Endothelial cell of umbilical vein (primary cell): ENCODE measurements at regions not wholly inside any gene's neighbourhood (a gene's known extent, or its start where the extent isn't known, plus 50 kb on each side); places are given as distances from the start of the nearest gene placed in this dataset.

Experiments
- BruUV-seq: library from RNA; stranded (reverse); fragments of 400-500 nt; replicated peaks from 2 replicates; lab custom pipeline; 2021; lab: Mats Ljungman, UMichigan
- CTCF ChIA-PET: fragments of 300-600, 350-600 bp; sonication (Branson Sonifier 250); formaldehyde crosslinking; loops from one replicate; lab custom pipeline; 2021; ENCODE audit warnings: antibody characterized with exemption, inconsistent platforms; lab: Charles Lee
- POLR2A ChIA-PET: fragments of 300-600, 350-600 bp; sonication (Branson Sonifier 250); formaldehyde crosslinking; loops from one replicate; lab custom pipeline; 2021; ENCODE audit warnings: antibody characterized with exemption, inconsistent platforms; lab: Charles Lee
- DNase-seq: peaks from one replicate; pipeline ENCODE4 v3.0.0-alpha.2; 2011; ENCODE audit warnings: low read depth, low spot score
- FAIRE-seq: peaks from 2 replicates; lab custom pipeline; 2011; peaks lifted over from hg19 to GRCh38; lab: Jason Lieb, UNC
- H2AFZ ChIP-seq: 2 replicates; pipeline ENCODE4 v1.6.0; 2012; ENCODE audit warnings: low read depth, low read length, control low read depth, inconsistent platforms
- H3K27ac ChIP-seq: 2 replicates; pipeline ENCODE4 v1.5.1; 2011; ENCODE audit warnings: low read depth, mild to moderate bottlenecking, control low read depth, low read length, moderate library complexity; ENCODE audit not compliant: insufficient read depth
- H3K27me3 ChIP-seq, 2 experiments: 2 replicates each; pipeline versions ENCODE4 v1.6.0 to v1.6.1; 2011; ENCODE audit warnings: low read length in 2 of 2, mixed read lengths in 1 of 2; ENCODE audit not compliant: control insufficient read depth in 2 of 2, insufficient read depth in 2 of 2
- H3K36me3 ChIP-seq, 2 experiments: 2 replicates in 1 of 2; 3 replicates in 1 of 2; pipeline ENCODE4 v1.5.1; 2011; ENCODE audit warnings: low read length in 2 of 2, mild to moderate bottlenecking in 1 of 2, moderate library complexity in 1 of 2; ENCODE audit not compliant: control insufficient read depth in 2 of 2, insufficient read depth in 2 of 2; ENCODE audit errors: extremely low read depth in 1 of 2
- H3K4me1 ChIP-seq: 3 replicates; pipeline ENCODE4 v1.5.1; 2011; ENCODE audit warnings: mild to moderate bottlenecking, low read length; ENCODE audit not compliant: control insufficient read depth, insufficient read depth; ENCODE audit errors: extremely low read depth
- H3K4me2 ChIP-seq: 2 replicates; pipeline ENCODE4 v1.6.1; 2011; ENCODE audit warnings: low read length, control low read depth, mixed read lengths; ENCODE audit not compliant: insufficient read depth
- H3K4me3 ChIP-seq, 3 experiments: fragments of 200-600 bp in 1 of 3; sonication (generic), shearing (Covaris generic) in 1 of 3; replicated peaks in 1 of 3; 2 replicates each; pipeline ENCODE4 v1.5.1; 2011 to 2016; ENCODE audit warnings: control low read depth in 3 of 3, low read length in 3 of 3, mild to moderate bottlenecking in 2 of 3, inconsistent platforms in 1 of 3, low read depth in 1 of 3, moderate library complexity in 1 of 3; ENCODE audit not compliant: insufficient read depth in 1 of 3
- H3K79me2 ChIP-seq: 2 replicates; pipeline ENCODE4 v1.6.0; 2012; ENCODE audit warnings: low read length, inconsistent platforms; ENCODE audit not compliant: control insufficient read depth, insufficient read depth
- H3K9ac ChIP-seq: replicated peaks from 2 replicates; pipeline ENCODE3; 2011; ENCODE audit warnings: low read length, control low read depth; ENCODE audit not compliant: insufficient read depth; ENCODE audit errors: extremely low read depth
- H3K9me1 ChIP-seq: replicated peaks from 3 replicates; pipeline ENCODE4 v1.6.0; 2011; ENCODE audit warnings: mild to moderate bottlenecking, low read length; ENCODE audit not compliant: control insufficient read depth, insufficient read depth; ENCODE audit errors: extremely low read depth
- H3K9me3 ChIP-seq: replicated peaks from 2 replicates; pipeline ENCODE4 v1.5.1; 2012; ENCODE audit warnings: low read length, inconsistent platforms; ENCODE audit not compliant: control insufficient read depth, insufficient read depth
- H4K20me1 ChIP-seq: replicated peaks from 2 replicates; pipeline ENCODE3; 2011; ENCODE audit warnings: mild to moderate bottlenecking, low read length; ENCODE audit not compliant: control insufficient read depth, insufficient read depth; ENCODE audit errors: extremely low read depth
- CTCF ChIP-seq, 2 donors: IDR thresholded peaks; 1 replicate in 1 of 2; 2 replicates in 1 of 2; pipeline ENCODE4 v1.5.1; 2011; ENCODE audit warnings: low read length in 2 of 2, mild to moderate bottlenecking in 2 of 2, moderate library complexity in 2 of 2, control low read depth in 1 of 2, inconsistent platforms in 1 of 2, low read depth in 1 of 2; ENCODE audit not compliant: insufficient read depth in 1 of 2; ENCODE audit errors: extremely low read depth in 1 of 2
- EZH2 ChIP-seq: IDR thresholded peaks from 2 replicates; pipeline ENCODE4 v1.6.1; 2012; ENCODE audit warnings: borderline replicate concordance, low read depth, mild to moderate bottlenecking, moderate library complexity, low read length, inconsistent platforms; ENCODE audit not compliant: severe bottlenecking
- FOS ChIP-seq: IDR thresholded peaks from 2 replicates; pipeline ENCODE4 v1.6.1; 2011; ENCODE audit warnings: mild to moderate bottlenecking, low read length, moderate library complexity, borderline replicate concordance; ENCODE audit not compliant: insufficient read depth
- GATA2 ChIP-seq: IDR thresholded peaks from 2 replicates; pipeline ENCODE4 v1.7.0; 2011; ENCODE audit warnings: low read depth, mild to moderate bottlenecking, moderate library complexity, mixed read lengths, low read length; ENCODE audit not compliant: insufficient read length, insufficient read depth
- JUN ChIP-seq: IDR thresholded peaks from 2 replicates; pipeline ENCODE4 v1.6.1; 2011; ENCODE audit warnings: borderline replicate concordance, low read depth; ENCODE audit not compliant: insufficient read length, insufficient read depth
- MAX ChIP-seq: IDR thresholded peaks from 2 replicates; pipeline ENCODE4 v1.6.1; 2011; ENCODE audit not compliant: insufficient read depth, insufficient read length
- MYC ChIP-seq: IDR thresholded peaks from one replicate; pipeline ENCODE4 v1.6.1; 2011; ENCODE audit warnings: mild to moderate bottlenecking, low read depth, low read length
- POLR2A ChIP-seq: IDR thresholded peaks from 2 replicates; pipeline ENCODE4 v1.6.1; 2012; ENCODE audit warnings: low read depth, mild to moderate bottlenecking, control low read depth, low read length
- POLR2AphosphoS5 ChIP-seq: IDR thresholded peaks from 2 replicates; pipeline ENCODE4 v1.6.1; 2012; ENCODE audit warnings: low read depth, mild to moderate bottlenecking, control low read depth, low read length, moderate library complexity; ENCODE audit not compliant: insufficient read depth
- dilution Hi-C: fragments of 300-500 bp; cut with MboI; formaldehyde crosslinking; loops from one replicate; pipeline ENCODE4 v1.15.0; 2019; ENCODE audit warnings: low sequenced_read_pairs; ENCODE audit not compliant: extremely low pct_ligation_motif_present
- intact Hi-C: fragments of 100-400 bp; cut with micrococcal nuclease; formaldehyde crosslinking; loops from one replicate; pipeline ENCODE4 v1.10.0; 2022

DNA sequence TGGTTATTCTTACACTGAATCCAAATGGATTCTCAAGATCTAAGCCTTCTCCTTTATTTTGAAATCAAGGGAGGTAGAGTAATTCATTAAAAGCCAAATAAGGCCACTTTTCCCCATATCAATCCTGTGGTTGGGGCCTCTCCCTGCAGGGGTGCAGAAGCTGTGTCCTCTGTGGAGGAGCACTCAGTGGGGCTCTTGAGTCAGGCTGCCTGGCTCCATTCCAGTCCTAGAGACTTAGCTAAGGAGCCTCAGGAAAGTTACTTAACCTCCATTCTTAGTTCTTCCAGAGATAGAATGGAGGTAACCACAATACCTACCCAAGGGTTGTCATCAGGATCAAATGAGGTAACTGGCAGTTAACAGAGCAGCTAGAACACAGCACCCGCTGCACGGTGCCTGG lies 564.3 kb downstream of the CMPK2 start:
- H3K36me3 ChIP-seq = no peaks in the 10 kb centered on the region
- no peaks in the 10 kb centered on the region for H3K9me1 ChIP-seq
- CTCF ChIA-PET = no interaction called here
- H3K27me3 ChIP-seq = no peaks in the 10 kb centered on the region
- no peak overlapping the region for H3K27ac ChIP-seq
- no peak for FAIRE-seq
- no peaks in the 10 kb centered on the region for H3K79me2 ChIP-seq
- H3K4me1 ChIP-seq = no peaks in the 10 kb centered on the region
- DNase-seq = no peak
- H2AFZ ChIP-seq = no peak overlapping the region
- dilution Hi-C loops (no loop called here), intact Hi-C loops (no loop called here)
- POLR2A ChIA-PET = no interaction called here
- no TSS peak for BruUV-seq
- no peaks in the 10 kb centered on the region for H4K20me1 ChIP-seq
- no peak for TF ChIP-seq POLR2AphosphoS5
- TF ChIP-seq EZH2 = no peak
- no peak for TF ChIP-seq JUN
- no peak for TF ChIP-seq MYC
- no peak for TF ChIP-seq MAX
- TF ChIP-seq FOS = no peak
- no peak for TF ChIP-seq CTCF (IDR thresholded peaks at IDR 0.05; ENCODE audit: extremely low read depth in 1 of 2, insufficient read depth in 1 of 2, low read depth in 1 of 2, low read length in 2 of 2)
- TF ChIP-seq POLR2A = no peak
- no peak for TF ChIP-seq GATA2
- H3K9me3 ChIP-seq = peaks cover 2% of the 10 kb centered on the region
- H3K9ac ChIP-seq = no peak overlapping the region
- H3K4me3 ChIP-seq = no peak overlapping the region
- no peak overlapping the region for H3K4me2 ChIP-seq
